A204.1 (cell line): ENCODE measurements at regions not wholly inside any gene's neighbourhood (a gene's known extent, or its start where the extent isn't known, plus 50 kb on each side); places are given as distances from the start of the nearest gene placed in this dataset.
"Not testable (repeated sequence)": the region's sequence is repeated elsewhere in the genome, so short reads cannot be mapped to it uniquely, and the experiment has no call there.

Experiments used
- FAIRE-seq: peaks from 2 replicates; lab custom pipeline; 2012; peaks lifted over from hg19 to GRCh38; lab: Jason Lieb, UNC

DNA sequence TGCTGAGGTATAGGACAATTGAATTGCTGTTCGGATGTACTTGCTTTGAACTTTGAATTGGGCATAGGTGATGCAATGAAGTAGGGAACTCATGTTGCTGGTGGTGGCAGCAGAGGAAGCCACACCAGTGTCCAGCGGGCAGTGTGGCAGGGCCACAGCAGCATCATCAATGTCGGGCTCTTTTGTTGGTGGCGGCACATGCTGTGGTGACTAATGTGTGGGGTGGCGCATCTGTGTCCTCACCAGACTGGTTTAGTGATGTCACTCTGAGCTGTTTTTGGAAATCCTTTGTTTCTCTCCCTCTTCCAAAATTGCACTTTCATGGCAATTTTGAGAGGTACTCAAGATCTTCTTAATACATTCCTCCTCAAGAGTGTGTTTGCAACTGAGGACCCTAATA lies 187.6 kb downstream of the ETNK1 start:
- FAIRE-seq: no peak

DNA sequence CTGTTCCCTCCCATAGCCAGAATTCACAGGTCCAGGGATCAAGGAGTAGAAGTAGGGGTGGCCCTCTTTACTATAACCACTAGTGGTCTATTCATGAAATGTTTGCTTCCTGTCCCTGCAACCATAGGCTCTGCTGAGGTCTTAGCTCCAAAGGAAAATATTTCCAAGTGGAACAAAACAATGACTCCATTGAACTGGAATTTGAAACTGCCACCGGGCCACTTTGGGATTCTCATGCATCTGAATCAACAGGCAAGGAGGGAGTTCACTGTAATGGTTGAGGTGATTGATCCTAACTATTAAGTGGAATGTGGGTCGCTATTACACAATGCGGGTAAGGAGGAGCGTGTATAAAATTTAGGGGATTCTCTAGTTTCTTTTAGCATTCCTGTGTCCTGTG lies 197.0 kb downstream of the ETNK1 start:
- no peak for FAIRE-seq

DNA sequence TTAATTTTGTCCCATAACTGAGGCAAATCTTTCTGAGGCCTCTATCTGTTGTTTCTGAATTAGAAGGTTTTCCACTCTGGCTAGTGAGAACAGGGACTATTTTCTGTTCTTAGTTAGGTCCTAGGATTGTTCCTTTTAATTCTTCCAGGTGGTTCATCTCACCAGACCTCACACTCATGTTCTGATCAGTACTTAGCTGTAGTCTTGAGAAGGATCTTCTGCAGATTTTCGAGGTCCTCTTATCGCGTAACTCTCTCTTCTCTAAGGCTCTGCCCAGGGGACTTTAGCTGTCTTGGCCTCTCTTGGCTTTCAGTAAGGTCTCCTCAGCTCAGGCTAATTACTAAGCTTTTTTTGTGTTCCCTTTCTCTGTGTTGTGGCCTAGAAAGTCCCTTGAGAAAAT lies 201.1 kb downstream of the ETNK1 start:
- FAIRE-seq: no peak

DNA sequence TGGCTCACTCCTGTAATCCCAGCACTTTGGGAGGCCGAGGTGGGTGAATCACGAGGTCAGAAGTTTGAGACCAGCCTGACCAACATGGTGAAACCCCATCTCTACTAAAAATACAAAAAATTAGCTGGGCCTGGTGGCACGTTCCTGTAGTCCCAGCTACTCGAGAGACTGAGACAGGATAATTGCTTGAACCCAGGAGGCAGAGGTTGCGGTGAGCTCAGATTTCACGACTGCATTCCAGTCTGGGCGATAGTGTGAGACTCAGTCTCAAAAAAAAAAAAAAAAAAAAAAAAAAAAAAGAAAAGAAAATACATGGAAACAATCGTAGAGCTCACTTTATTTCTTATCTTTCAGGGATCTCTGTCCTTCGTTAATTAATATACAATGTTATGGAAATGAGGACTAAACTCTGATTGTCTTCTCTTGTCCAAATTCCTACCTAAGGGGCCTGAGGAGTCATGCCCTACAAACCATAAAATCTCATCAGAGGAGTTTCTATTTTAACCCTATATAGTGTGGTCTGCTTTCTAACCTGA lies 201.5 kb downstream of the ETNK1 start:
- FAIRE-seq: not testable (repeated sequence)

DNA sequence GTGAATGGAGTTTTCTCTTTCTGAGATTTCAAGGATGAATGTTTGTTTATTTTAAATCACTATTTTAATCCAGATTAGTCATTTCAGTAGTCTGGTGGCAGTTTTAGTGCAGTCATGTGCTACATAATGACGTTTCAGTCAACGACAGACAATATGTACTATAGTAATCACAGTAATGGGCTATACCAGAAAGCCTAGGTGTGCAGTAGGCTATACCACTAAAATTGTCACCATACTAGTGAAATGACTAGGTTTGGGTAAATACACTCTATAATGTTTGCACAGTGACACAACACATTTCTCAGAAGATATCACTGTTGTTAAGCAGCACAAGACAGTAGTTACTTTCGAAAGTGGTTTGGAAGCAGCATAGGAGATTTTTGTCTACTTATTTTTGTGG lies 203.1 kb downstream of the ETNK1 start:
- no peak for FAIRE-seq

DNA sequence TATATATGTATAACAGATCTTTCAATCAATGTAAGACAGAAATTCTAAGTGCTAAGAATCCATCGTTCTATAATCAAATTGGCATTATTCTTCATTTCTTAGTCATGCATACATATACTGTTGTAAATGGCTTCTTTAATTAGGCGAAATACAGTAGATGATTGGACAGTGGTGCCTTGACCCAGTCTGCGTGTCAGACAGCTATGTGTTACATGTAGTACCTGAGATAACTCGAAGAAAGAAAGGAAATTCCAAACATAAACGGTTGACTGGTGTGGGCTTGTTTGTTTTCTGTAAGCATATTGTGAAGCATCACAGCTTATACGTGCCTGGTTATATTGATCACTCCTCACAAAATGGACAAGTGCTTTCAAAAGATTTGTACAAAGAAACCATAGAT lies 210.5 kb downstream of the ETNK1 start:
- FAIRE-seq: no peak

DNA sequence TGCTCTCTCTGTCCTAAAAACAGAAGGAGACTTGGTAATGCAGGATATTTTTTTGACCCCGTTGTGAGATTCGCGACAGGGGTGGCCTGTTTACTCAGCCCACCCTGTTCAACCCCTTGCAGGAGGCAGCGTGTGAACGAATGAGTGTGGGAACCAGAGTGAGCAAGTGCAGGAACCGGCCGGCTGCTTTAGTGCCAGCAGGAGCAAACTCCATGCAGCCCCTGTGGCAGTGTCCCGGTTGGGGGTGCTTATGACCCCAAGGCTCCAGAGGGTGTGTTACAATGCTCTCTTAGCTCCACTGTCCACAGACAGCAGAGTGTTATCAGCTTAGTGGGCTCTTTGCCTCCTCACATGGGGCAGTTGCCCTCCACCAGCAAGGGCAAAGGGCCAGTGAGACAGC lies 225.2 kb downstream of the ETNK1 start:
- no peak for FAIRE-seq

DNA sequence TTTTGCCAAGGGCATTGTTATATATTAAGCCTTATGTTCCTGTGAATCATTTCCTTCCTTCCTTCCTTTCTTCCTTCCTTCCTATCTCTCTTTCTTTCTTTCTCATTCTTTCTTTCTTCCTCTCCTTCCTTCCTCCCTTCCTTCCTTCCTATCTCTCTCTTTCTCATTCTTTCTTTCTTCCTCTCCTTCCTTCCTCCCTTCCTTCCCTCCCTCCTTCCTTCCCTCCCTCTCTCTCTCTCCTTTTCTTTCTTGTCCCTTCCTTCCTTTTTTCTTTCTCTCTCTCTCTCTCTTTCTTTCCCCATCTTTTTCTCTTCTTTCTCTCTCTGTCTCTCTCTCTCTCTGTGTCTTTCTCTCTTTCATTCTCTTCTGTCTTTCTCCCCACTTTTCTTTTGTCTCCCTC lies 226.6 kb downstream of the ETNK1 start:
- no peak for FAIRE-seq

DNA sequence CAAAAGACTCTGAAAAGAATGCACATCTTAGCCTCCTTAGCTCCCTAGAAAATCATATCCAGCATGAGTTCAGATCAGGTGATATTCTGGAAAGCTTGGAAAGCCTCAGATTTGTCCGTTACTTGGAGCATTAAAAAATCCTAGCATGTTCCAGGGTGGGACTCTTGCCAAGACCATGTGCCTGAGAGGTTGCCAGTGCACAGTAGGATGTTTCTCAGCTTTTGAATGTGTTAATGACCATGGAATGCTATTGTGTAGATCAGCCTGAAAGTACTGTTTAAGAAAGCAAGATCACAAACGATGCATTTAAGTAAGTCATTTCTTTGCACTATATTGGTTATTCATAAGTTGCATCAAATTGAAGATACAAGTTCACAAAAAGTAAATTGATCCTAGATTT lies 230.5 kb downstream of the ETNK1 start:
- no peak for FAIRE-seq

DNA sequence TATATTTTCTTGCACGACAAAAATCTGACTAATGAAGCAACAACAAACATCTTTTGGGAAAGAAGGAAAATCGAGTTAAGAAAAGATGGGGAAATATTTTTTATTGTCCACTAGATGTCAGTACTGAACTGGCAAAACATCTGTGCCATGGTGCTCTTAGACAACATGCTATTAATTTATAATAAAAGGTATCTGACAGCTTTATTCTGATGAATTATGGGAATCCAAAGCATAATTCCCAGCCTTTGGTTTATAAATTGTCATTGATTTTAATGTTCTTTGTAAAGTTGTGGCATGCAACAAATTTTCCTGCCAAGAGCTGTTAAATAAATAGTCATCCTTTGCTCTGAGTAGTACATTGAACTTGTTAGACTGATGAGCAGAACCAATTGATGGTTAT lies 231.2 kb downstream of the ETNK1 start:
- peak; percentile 93 for FAIRE-seq

DNA sequence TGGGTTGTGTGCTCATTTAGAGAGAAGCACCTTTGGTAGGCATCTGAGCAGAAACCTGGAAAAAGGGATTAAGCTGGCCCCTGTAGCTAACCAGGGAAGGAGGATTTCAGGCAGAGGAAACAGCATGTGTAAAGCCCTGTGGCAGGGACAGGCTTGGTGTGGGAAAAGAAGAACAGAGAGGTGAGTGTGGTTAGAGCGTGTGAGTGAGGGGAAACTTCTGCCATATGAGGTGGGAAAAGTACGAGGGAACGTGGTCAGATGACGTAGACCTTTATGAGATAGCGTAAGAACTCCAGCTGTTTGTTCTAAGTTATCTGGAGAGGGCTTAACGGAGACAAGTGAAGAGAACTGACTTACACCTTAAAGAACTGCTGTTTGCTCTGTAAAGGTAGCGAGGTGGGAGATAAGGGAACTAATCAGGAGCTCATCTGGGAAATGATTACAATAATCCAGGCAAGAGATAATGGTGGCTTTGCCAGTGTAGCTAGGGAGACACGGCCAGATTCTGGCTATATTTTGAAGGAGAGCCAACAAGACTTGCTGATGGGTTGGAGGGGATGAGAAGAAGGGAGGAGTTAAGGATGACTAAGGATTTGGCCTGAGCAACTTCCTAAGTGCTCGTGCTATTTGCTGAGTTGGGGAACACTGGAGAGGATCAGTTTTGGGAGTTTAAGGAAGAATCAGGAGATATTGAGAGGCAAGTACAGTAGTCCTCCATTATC lies 234.0 kb downstream of the ETNK1 start:
- FAIRE-seq: no peak

DNA sequence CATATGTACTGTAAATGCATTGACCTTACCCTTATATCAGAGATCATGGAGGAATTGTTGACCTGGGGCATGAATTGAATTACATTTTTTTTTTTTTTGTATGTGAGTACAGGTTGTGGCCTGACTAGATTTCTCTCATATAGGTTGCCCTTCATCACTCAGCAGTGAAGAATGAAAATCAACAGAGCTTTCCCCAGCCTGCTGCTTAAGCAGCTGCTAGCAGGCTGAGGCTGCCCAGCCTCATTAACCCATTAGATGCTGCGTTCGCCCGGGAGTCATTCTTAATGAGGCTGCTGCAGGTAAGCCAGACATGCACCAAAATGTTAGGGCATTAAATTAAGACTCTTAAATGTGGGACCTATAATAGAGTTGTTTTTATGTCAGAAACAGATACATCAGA lies 236.0 kb downstream of the ETNK1 start:
- no peak for FAIRE-seq

DNA sequence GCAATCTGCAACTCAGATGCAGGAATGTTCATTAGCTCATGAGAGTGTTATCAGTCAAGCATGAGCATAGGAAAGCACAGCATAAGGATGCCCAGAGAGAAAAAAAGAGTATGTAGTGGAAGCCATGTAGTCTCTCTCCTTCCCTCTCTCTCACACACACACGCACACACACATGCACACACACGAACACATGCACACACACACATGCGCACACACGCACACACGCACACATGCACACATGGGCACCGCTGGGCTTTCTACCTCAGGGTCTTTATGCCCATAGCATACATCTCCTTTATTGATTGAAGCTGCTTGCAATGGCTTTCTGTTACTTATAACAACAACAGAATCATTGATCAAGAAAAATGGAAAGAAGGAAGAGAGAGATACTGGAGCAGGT lies 240.9 kb downstream of the ETNK1 start:
- no peak for FAIRE-seq

DNA sequence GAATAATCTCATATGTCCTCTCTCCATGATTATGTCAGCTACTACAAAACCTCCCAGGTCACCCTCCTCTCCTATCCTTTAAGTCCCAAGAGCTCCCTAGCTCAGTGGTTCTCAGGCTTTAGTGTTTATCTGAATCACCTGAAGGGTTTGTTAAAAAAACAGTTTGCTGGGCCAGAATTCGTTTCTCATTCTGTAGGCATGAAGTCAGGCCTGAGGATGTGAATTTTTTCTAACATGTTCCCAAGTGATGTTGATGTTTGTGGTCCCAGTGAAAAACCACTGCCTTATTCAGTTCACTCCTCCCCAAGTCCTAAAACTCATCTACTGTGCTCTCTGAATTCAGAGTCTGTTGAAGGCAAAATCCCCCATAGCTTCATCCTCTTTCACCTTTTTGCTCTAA lies 241.4 kb downstream of the ETNK1 start:
- no peak for FAIRE-seq

DNA sequence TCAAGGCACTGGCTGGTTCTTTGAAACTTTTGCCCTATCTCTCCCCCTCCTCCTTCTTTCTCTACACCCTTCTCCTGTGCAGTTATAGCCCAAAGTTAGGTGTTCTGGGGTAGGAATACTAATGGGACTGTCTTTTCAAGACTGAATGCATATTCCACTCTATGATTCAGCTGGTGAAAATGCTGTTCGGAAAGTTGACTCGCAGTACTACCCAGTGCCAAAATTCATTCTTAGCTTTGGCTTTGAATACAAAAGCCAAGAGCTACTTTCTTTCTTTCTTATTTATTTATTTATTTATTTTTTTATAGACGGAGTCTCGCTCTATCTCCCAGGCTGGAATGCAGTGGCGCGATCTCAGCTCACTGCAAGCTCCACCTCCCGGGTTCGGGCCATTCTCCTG lies 249.2 kb downstream of the ETNK1 start:
- FAIRE-seq: no peak

DNA sequence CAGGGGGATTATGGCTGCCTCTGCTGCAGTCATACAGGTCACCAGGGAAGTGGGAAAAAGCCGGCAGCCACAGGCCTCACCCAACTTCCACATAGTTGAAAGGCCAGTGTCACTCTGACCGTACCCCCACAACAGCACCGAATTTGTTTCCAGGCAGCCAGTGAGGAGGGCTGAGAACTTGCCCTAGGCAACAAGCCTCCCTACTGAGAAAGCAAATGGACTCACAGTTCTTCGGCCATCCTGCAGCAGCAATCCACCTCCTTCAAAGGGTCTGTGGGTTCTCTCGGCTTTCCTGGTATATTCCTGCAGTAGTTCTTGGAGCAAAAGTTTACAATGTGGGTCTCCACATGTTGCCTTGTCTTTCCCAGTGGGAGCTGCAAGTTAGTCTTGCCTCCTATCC lies 251.3 kb downstream of the ETNK1 start:
- no peak for FAIRE-seq

DNA sequence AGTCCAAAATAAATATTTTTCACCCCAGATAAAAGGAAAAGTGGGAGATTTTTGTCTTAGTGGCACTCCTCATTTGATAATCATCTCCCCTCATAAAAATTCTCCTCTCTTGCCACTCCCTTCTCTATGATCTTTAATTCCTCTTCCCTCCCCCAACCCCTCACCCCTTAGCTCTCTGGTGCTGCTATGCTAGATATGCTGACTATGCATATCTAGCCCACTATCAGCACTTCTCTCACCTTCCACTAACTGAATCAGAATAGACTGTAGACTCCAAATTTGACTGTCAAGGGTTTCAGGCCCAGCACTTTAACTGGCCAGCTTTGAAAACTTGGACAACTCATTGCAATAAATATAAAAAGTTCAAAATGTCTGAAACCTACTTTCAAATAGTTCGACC lies 254.2 kb downstream of the ETNK1 start:
- no peak for FAIRE-seq

DNA sequence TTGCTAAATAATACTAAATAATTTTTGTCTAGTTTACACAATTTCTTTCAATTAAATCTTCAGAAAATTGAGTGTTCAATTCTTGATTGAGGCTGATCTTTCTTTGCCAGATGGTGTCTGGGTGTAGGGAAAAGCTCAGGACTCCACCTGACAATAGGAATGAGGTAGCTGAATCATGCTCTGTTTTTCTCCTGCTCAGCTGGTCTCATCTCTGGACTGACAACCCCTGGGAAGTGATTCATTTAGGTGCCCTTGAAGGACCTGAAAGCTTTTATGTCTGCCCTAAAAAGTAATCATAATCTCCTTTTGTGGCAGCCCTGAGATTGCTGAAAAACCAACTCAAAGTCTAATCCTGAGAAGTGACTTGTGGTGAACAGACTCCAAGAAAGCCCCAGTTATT lies 255.4 kb downstream of the ETNK1 start:
- no peak for FAIRE-seq

DNA sequence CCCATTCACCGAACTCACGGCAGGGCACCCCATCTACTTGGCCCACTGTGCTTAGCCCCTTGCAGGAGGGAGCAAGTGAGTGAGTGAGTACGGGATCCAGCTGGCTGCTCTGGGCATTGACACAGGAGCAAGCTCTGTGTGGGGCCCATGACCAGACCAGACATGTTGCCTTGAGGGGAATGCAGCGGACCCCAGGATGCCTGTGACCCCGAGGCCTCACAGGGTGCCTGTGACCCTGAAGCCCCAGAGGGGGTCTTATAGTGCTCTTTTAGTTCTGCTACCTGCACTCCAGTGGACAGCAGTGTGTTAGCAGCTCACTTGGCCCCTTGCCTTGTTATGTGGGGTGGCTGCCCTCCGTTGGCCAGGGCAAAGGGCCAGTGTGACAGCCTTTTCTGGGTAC lies 255.8 kb downstream of the ETNK1 start:
- FAIRE-seq: no peak

DNA sequence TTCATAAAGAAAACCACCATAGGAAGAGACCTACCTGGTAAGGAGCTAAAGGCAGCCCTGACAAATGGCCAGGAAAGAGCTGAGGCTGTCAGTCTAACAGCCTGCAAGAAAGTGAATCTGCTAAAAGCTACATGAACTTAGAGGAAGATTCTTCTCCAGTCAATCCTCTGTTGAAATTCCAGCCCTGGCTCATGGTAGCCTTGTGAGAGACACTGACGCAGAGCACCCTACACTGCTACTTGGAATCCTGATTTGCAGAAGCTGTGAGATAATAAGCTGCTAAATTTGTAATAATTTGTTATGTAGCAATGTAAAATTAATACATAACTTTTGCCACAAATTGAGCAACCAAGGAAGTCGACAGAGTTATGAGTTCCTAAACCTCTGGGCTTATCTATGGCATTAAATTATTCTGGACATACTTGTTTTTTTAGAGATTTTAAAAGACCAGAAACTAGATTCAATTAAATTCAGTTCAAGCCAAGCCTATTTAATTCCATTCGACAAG lies 257.0 kb downstream of the ETNK1 start:
- no peak for FAIRE-seq

DNA sequence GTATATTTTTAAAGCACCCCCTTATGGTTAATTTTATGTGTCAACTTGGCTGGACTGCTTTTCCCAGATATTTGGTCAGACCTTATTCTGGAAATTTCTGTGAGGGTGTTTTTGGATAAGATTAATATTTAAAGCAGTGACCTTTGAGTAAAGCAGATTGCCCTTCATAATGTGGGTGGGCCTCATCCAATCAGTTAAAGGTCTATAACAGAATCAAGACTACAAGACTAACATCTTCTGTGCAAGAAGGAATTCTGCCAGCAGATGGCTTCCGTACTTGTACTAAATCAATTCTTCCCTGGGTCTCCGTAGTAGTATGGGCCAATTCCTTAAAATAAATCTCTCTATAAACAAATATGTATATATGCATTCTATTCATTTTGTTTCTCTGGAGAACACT lies 257.6 kb downstream of the ETNK1 start:
- FAIRE-seq: no peak

DNA sequence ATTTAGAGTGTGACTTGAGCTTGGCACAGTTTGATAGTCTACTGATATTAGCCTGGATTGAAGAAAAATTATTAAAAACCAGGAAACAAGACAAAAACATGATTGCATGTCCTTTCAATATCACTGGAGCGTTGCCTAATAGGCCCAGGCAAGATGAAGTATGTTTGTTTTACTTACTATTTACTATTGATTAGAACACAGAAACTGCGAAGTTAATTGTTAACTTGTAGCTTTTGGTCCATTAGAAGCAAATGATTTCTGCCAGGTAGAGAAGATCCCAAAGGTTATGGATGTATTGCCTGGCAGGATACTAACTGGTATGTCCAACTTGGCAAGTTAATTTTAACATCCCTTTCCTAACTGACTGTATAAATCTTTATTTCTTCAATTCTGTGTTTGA lies 268.9 kb downstream of the ETNK1 start:
- no peak for FAIRE-seq

DNA sequence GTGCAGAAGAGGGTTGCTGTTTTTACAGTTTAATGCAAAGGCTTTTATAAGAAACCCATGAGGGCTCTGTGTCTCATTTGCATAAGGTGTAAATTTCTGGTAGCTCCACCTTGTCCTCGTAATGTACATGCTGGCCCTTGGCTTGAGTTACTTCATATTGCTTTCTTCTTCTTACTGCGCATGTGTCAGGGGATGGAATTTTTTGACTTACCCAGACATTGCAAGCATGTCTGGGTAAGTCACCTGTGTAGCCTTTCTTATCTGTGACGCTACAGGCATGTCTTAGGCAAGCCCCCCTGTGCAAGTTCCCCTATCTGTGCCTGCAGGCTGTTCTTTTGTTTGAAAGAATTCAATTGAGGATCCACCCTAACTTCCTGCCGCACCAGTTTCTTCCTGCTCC lies 274.2 kb downstream of the ETNK1 start:
- FAIRE-seq: no peak

DNA sequence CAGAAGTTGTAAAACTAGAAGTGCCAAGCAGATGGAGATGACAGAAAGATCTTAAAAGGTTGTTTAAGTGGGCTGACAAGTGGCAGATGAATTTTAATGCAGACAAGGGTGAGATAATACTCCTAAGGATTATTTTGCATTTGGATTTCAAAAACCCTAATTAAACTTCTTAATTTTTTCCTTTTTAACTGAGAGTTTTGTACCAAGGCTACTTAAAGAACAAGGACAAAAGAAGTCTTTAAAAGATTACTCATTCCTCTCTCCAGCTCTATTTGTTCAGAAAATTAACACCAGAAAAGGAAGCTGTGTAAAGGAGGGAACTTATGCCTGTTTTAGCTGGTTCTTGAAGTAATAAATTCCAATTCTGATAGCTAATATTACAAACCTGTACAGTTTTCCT lies 275.4 kb downstream of the ETNK1 start:
- FAIRE-seq: no peak

DNA sequence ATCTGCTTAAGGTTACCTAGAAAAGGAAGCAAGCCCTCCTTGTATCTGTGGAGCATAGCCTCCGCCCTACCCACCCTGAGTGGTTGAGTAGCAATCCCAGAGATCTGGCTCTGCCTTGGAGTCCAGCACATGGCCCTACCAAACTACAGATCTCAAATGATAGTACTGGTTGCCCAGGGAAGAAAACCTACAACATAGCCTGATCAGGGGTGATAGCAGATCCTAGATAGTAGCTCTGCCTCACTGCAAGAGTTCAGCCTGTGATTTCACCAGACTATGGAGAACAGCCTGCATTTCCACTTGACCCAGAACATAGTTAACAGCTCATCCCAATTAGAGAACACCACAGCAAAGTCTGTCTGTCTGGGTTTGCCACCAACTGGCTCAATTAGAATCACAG lies 279.5 kb downstream of the ETNK1 start:
- FAIRE-seq: no peak
